SK-N-SH (cell line): ENCODE measurements at regions not wholly inside any gene's neighbourhood (a gene's known extent, or its start where the extent isn't known, plus 50 kb on each side); places are given as distances from the start of the nearest gene placed in this dataset.

Experiments
- CTCF ChIP-seq: fragments of 200-600 bp; sonication (generic); IDR thresholded peaks from 2 replicates; pipeline ENCODE4 v1.6.1; 2017; ENCODE audit warnings: antibody characterized with exemption, mild to moderate bottlenecking, moderate library complexity
- EP300 ChIP-seq, 2 experiments: IDR thresholded peaks; 2 replicates each; pipeline versions ENCODE4 v1.4.0 to v1.6.1; 2012; ENCODE audit warnings: borderline replicate concordance in 1 of 2, low read depth in 1 of 2, low read length in 1 of 2
- EZH2phosphoT487 ChIP-seq: fragments of 200-600 bp; sonication (generic); IDR thresholded peaks from 2 replicates; pipeline ENCODE4 v1.6.1; 2017; ENCODE audit warnings: low read depth, mixed run types, mild to moderate bottlenecking, antibody characterized with exemption, moderate library complexity, borderline replicate concordance
- POLR2AphosphoS5 ChIP-seq: IDR thresholded peaks from 2 replicates; pipeline ENCODE4 v1.6.1; 2012; ENCODE audit warnings: low read depth, low read length
- TF ChIP-seq, protein P1 (sequence below): IDR thresholded peaks from 2 replicates; pipeline ENCODE4 v1.6.1; 2012; ENCODE audit warnings: mild to moderate bottlenecking, low read depth, low read length, moderate library complexity

GRCh38 chr14:86772075-86772474 is 1220.9 kb downstream of the GALC start:
- TF ChIP-seq EP300 (IDR thresholded peaks at IDR 0.05; ENCODE audit: borderline replicate concordance in 1 of 2, low read depth in 1 of 2, low read length in 1 of 2) = no peak
- TF ChIP-seq CTCF = no peak
- no peak for TF ChIP-seq EZH2phosphoT487
- TF ChIP-seq POLR2AphosphoS5 = no peak
- TF ChIP-seq, protein P1, sequence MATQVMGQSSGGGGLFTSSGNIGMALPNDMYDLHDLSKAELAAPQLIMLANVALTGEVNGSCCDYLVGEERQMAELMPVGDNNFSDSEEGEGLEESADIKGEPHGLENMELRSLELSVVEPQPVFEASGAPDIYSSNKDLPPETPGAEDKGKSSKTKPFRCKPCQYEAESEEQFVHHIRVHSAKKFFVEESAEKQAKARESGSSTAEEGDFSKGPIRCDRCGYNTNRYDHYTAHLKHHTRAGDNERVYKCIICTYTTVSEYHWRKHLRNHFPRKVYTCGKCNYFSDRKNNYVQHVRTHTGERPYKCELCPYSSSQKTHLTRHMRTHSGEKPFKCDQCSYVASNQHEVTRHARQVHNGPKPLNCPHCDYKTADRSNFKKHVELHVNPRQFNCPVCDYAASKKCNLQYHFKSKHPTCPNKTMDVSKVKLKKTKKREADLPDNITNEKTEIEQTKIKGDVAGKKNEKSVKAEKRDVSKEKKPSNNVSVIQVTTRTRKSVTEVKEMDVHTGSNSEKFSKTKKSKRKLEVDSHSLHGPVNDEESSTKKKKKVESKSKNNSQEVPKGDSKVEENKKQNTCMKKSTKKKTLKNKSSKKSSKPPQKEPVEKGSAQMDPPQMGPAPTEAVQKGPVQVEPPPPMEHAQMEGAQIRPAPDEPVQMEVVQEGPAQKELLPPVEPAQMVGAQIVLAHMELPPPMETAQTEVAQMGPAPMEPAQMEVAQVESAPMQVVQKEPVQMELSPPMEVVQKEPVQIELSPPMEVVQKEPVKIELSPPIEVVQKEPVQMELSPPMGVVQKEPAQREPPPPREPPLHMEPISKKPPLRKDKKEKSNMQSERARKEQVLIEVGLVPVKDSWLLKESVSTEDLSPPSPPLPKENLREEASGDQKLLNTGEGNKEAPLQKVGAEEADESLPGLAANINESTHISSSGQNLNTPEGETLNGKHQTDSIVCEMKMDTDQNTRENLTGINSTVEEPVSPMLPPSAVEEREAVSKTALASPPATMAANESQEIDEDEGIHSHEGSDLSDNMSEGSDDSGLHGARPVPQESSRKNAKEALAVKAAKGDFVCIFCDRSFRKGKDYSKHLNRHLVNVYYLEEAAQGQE = no peak
